Upper lobe of right lung (tissue), 1 donor: ENCODE measurements at regions not wholly inside any gene's neighbourhood (a gene's known extent, or its start where the extent isn't known, plus 50 kb on each side); places are given as distances from the start of the nearest gene placed in this dataset.

Source experiments
- ATAC-seq: fragments of 200-7000 bp; cut with Tn5 transposase; one replicate; pipeline ENCODE4 v1.9.1; 2020; ENCODE audit warnings: mild to moderate bottlenecking, moderate library complexity
- DNase-seq: peaks from one replicate; pipeline ENCODE4 v3.0.0-alpha.2; 2020
- H3K27ac ChIP-seq: fragments of 200-600 bp; one replicate; pipeline ENCODE4 v1.8.0; 2022
- H3K27me3 ChIP-seq: fragments of 200-600 bp; one replicate; pipeline ENCODE4 v1.8.0; 2022; ENCODE audit warnings: mild to moderate bottlenecking
- H3K36me3 ChIP-seq: fragments of 200-600 bp; one replicate; pipeline ENCODE4 v1.8.0; 2022
- H3K4me1 ChIP-seq: fragments of 200-600 bp; one replicate; pipeline ENCODE4 v1.8.0; 2022
- H3K4me3 ChIP-seq: fragments of 200-600 bp; one replicate; pipeline ENCODE4 v1.8.0; 2022; ENCODE audit warnings: mild to moderate bottlenecking
- H3K9me3 ChIP-seq: fragments of 200-600 bp; one replicate; pipeline ENCODE4 v1.8.0; 2022
- intact Hi-C: fragments of 100-400 bp; cut with DNase I; formaldehyde crosslinking; loops from one replicate; pipeline ENCODE4 v1.11.0; 2022
- TF ChIP-seq, protein P1 (sequence below): fragments of 200-600 bp; IDR thresholded peaks from one replicate; pipeline ENCODE4 v1.8.0; 2022; ENCODE audit warnings: antibody characterized with exemption
- donor health status: DM: no; HTN: yes; CAD: no; lungs with severe emphysema.

- no peak for ATAC-seq
- no peak overlapping the region for H3K27ac ChIP-seq
- no peaks in the 10 kb centered on the region for H3K4me1 ChIP-seq
- no peaks in the 10 kb centered on the region for H3K36me3 ChIP-seq
- TF ChIP-seq, protein P1, sequence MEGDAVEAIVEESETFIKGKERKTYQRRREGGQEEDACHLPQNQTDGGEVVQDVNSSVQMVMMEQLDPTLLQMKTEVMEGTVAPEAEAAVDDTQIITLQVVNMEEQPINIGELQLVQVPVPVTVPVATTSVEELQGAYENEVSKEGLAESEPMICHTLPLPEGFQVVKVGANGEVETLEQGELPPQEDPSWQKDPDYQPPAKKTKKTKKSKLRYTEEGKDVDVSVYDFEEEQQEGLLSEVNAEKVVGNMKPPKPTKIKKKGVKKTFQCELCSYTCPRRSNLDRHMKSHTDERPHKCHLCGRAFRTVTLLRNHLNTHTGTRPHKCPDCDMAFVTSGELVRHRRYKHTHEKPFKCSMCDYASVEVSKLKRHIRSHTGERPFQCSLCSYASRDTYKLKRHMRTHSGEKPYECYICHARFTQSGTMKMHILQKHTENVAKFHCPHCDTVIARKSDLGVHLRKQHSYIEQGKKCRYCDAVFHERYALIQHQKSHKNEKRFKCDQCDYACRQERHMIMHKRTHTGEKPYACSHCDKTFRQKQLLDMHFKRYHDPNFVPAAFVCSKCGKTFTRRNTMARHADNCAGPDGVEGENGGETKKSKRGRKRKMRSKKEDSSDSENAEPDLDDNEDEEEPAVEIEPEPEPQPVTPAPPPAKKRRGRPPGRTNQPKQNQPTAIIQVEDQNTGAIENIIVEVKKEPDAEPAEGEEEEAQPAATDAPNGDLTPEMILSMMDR: no peak
- H3K4me3 ChIP-seq: no peak overlapping the region
- no peak for DNase-seq
- intact Hi-C loops: no loop called here
- H3K27me3 ChIP-seq: no peaks in the 10 kb centered on the region
- no peaks in the 10 kb centered on the region for H3K9me3 ChIP-seq
Measured at GRCh38 chr13:86810361-86810760, 860.8 kb upstream of the SLITRK5 start.

GRCh38 chr13:86813198-86813597 lies 858.0 kb upstream of the SLITRK5 start:
- TF ChIP-seq, protein P1: no peak
- no peaks in the 10 kb centered on the region for H3K27me3 ChIP-seq
- no peaks in the 10 kb centered on the region for H3K9me3 ChIP-seq
- ATAC-seq: no peak
- no peak overlapping the region for H3K4me3 ChIP-seq
- intact Hi-C loops: no loop called here
- no peaks in the 10 kb centered on the region for H3K36me3 ChIP-seq
- H3K27ac ChIP-seq: no peak overlapping the region
- no peaks in the 10 kb centered on the region for H3K4me1 ChIP-seq
- DNase-seq: no peak

DNA sequence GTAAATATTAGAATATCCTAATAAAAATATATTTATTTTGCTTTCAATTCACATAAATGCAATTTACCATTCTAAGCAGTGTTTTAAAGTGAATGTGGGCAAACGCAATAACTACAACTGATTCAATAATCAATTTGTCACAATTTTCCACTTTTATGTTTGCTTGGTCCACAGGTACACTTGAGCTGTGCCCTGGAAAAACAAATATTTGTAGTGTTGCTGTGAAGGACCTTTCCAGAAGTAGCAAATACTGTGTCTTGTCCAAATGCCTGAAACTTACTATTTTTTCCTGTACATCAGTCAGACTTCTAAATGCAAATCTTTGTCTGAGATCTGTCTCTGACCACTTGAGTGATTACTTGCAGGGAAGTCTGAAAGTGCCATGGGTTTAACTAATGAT lies 845.8 kb upstream of the SLITRK5 start:
- Histone ChIP-seq H3K27me3 (no peaks in the 10 kb centered on the region), H3K4me3 (no peak overlapping the region), H3K27ac (no peak overlapping the region), H3K9me3 (no peaks in the 10 kb centered on the region), H3K36me3 (no peaks in the 10 kb centered on the region), H3K4me1 (no peaks in the 10 kb centered on the region)
- TF ChIP-seq, protein P1: no peak
- intact Hi-C loops: no loop called here
- no peak for DNase-seq
- no peak for ATAC-seq

DNA sequence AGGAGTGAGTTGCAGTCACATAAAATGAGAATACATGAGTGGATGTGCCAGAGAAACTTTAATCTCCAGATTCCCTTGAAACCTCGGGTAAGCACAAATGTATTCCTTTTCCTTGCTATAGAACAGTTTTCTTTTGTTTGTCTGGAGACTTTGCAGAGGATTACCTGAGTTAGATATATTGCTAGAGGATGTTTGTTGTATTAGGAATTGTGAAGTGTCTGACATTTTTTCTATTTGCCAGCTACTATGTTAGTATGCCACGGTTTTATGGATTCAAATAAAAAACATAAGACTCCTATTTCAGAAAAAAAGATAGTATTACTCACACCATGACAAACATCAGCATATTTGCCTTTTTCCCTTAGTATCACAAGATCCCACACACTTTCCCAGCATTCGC lies 844.9 kb upstream of the SLITRK5 start:
- H3K27ac ChIP-seq: no peak overlapping the region
- H3K4me3 ChIP-seq: no peak overlapping the region
- TF ChIP-seq, protein P1: no peak
- intact Hi-C loops: no loop called here
- H3K4me1 ChIP-seq: no peaks in the 10 kb centered on the region
- no peaks in the 10 kb centered on the region for H3K9me3 ChIP-seq
- no peaks in the 10 kb centered on the region for H3K36me3 ChIP-seq
- H3K27me3 ChIP-seq: no peaks in the 10 kb centered on the region
- no peak for ATAC-seq
- no peak for DNase-seq

DNA sequence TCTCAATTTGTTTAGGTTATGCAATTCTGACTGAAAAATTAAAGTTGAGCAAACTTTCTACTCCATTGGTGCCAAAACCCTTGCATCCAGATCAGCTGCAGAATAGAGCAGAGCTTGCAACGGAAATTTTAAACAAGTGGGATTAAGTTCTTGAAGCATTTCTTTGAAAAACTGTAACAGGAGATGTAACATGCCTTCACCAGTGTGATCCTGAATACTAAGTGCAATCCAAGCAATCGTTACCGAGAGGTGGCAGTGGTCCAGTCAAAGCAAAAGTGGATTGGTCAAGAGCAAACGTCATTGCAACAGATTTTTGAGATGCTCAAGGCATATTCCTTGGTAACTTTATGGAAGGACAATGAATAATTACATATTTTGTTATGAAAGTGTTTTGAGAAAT lies 841.1 kb upstream of the SLITRK5 start:
- H3K27ac ChIP-seq: no peak overlapping the region
- no peaks in the 10 kb centered on the region for H3K9me3 ChIP-seq
- no peak for ATAC-seq
- H3K4me3 ChIP-seq: no peak overlapping the region
- TF ChIP-seq, protein P1: no peak
- H3K27me3 ChIP-seq: no peaks in the 10 kb centered on the region
- H3K36me3 ChIP-seq: no peaks in the 10 kb centered on the region
- no peaks in the 10 kb centered on the region for H3K4me1 ChIP-seq
- DNase-seq: no peak
- intact Hi-C loops: no loop called here

DNA sequence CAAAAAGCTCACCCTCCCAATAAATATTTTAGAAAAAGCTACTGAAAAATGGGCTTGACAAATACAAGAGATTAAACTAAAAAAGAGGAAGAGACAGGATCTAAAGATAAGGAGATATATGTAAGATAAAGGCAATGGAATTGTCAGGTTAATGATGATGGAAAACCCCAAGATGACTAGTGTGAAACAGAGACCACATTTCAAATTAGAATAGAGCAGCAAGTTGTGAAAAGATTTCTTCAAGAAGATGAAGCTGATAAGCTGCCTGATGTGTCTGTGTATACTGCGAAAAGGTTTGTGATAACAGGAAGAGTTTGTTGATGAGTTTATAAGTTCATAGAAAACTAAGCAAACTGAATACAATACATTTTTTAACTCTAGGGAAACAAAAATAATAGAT lies 840.1 kb upstream of the SLITRK5 start:
- Histone ChIP-seq H3K4me1 (no peaks in the 10 kb centered on the region), H3K4me3 (no peak overlapping the region), H3K9me3 (no peaks in the 10 kb centered on the region), H3K36me3 (no peaks in the 10 kb centered on the region), H3K27me3 (no peaks in the 10 kb centered on the region), H3K27ac (no peak overlapping the region)
- DNase-seq (no peak), ATAC-seq (no peak)
- intact Hi-C loops: no loop called here
- TF ChIP-seq, protein P1: no peak
